Stomach (tissue), 4 donors: ENCODE measurements at regions not wholly inside any gene's neighbourhood (a gene's known extent, or its start where the extent isn't known, plus 50 kb on each side); places are given as distances from the start of the nearest gene placed in this dataset.

ENCODE experiments used
- POLR2A ChIP-seq, 4 donors: fragments of 450-650 bp; IDR thresholded peaks; one replicate each; pipeline ENCODE4 v1.6.1; 2016; ENCODE audit warnings: antibody characterized with exemption in 4 of 4, control low read depth in 2 of 4, mild to moderate bottlenecking in 1 of 4, moderate library complexity in 1 of 4
- POLR2AphosphoS5 ChIP-seq, 3 donors: sonication (generic); formaldehyde crosslinking; IDR thresholded peaks; one replicate each; pipeline ENCODE4 v1.6.1; 2016; ENCODE audit warnings: antibody characterized with exemption in 3 of 3
- TF ChIP-seq, protein P1 (sequence below), 7 experiments: fragments of 450-650 bp in 4 of 7; fragments of 200-600 bp in 3 of 7; sonication (generic) in 3 of 7; IDR thresholded peaks; one replicate each; pipeline ENCODE4 v1.5.1; 2016 to 2019; ENCODE audit warnings: antibody characterized with exemption in 7 of 7, control low read depth in 2 of 7, mild to moderate bottlenecking in 1 of 7

- TF ChIP-seq, protein P1, sequence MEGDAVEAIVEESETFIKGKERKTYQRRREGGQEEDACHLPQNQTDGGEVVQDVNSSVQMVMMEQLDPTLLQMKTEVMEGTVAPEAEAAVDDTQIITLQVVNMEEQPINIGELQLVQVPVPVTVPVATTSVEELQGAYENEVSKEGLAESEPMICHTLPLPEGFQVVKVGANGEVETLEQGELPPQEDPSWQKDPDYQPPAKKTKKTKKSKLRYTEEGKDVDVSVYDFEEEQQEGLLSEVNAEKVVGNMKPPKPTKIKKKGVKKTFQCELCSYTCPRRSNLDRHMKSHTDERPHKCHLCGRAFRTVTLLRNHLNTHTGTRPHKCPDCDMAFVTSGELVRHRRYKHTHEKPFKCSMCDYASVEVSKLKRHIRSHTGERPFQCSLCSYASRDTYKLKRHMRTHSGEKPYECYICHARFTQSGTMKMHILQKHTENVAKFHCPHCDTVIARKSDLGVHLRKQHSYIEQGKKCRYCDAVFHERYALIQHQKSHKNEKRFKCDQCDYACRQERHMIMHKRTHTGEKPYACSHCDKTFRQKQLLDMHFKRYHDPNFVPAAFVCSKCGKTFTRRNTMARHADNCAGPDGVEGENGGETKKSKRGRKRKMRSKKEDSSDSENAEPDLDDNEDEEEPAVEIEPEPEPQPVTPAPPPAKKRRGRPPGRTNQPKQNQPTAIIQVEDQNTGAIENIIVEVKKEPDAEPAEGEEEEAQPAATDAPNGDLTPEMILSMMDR (IDR thresholded peaks at IDR 0.05), result no peak
- TF ChIP-seq POLR2A (IDR thresholded peaks at IDR 0.05) (no peak), POLR2AphosphoS5 (IDR thresholded peaks at IDR 0.05) (no peak)
These were observed 149.4 kb upstream of the SLC1A4 start for GRCh38 chr2:64839844-64840243.
